CD4-positive, alpha-beta T cell (primary cell): ENCODE measurements at regions not wholly inside any gene's neighbourhood (a gene's known extent, or its start where the extent isn't known, plus 50 kb on each side); places are given as distances from the start of the nearest gene placed in this dataset.

Source experiments
- ATAC-seq: fragments of 200-7000 bp; cut with Tn5 transposase; one replicate; pipeline ENCODE4 v1.10.0; 2022; ENCODE audit warnings: mild to moderate bottlenecking; ENCODE audit not compliant: poor library complexity
- CTCF ChIA-PET: fragments of 350-600 bp; sonication (Branson Sonifier 250); formaldehyde crosslinking; loops from one replicate; lab custom pipeline; 2021; ENCODE audit warnings: antibody characterized with exemption, inconsistent platforms; lab: Charles Lee
- POLR2A ChIA-PET: fragments of 350-600 bp; sonication (Branson Sonifier 250); formaldehyde crosslinking; loops from one replicate; lab custom pipeline; 2021; ENCODE audit warnings: antibody characterized with exemption, inconsistent platforms; lab: Charles Lee
- DNase-seq, 14 experiments: peaks; one replicate each; pipeline ENCODE4 v3.0.0-alpha.2; 2013 to 2020; ENCODE audit warnings: mixed read lengths in 2 of 14
- H3K27ac ChIP-seq, 2 donors: one replicate each; pipeline versions ENCODE4 v1.5.1 to v1.7.0; 2013; ENCODE audit warnings: low read length in 2 of 2, low read depth in 1 of 2, mild to moderate bottlenecking in 1 of 2
- H3K27me3 ChIP-seq, 2 experiments: 1 replicate in 1 of 2; 2 replicates in 1 of 2; pipeline versions ENCODE4 v1.6.1 to v1.7.0; 2013; ENCODE audit warnings: low read length in 2 of 2, control low read depth in 1 of 2, mild to moderate bottlenecking in 1 of 2, moderate library complexity in 1 of 2; ENCODE audit not compliant: insufficient read depth in 2 of 2, control insufficient read depth in 1 of 2
- H3K36me3 ChIP-seq: one replicate; pipeline ENCODE4 v1.6.1; 2013; ENCODE audit warnings: low read length, control low read depth; ENCODE audit not compliant: insufficient read depth
- H3K4me1 ChIP-seq: one replicate; pipeline ENCODE4 v1.6.1; 2013; ENCODE audit warnings: low read length, control low read depth; ENCODE audit not compliant: insufficient read depth
- H3K4me3 ChIP-seq: one replicate; pipeline ENCODE4 v1.5.1; 2013; ENCODE audit warnings: mild to moderate bottlenecking, low read length, moderate library complexity
- H3K9me3 ChIP-seq, 2 experiments: 1 replicate in 1 of 2; 2 replicates in 1 of 2; pipeline versions ENCODE4 v1.6.1 to v1.7.0; 2013; ENCODE audit warnings: low read length in 2 of 2, mild to moderate bottlenecking in 2 of 2, control low read depth in 1 of 2, moderate library complexity in 1 of 2; ENCODE audit not compliant: control insufficient read depth in 1 of 2, insufficient read depth in 1 of 2
- H3K27ac Mint-ChIP-seq: one replicate; pipeline ENCODE4 v1.8.0; 2020; ENCODE audit warnings: mixed read lengths
- H3K27me3 Mint-ChIP-seq: one replicate; pipeline ENCODE4 v1.8.0; 2021; ENCODE audit warnings: mixed read lengths
- H3K36me3 Mint-ChIP-seq: one replicate; pipeline ENCODE4 v1.8.0; 2021; ENCODE audit warnings: low read depth, mixed read lengths
- H3K4me1 Mint-ChIP-seq: one replicate; pipeline ENCODE4 v1.8.0; 2021; ENCODE audit warnings: low read depth, mixed read lengths
- H3K4me3 Mint-ChIP-seq: one replicate; pipeline ENCODE4 v1.8.0; 2020; ENCODE audit warnings: mild to moderate bottlenecking, mixed read lengths
- H3K9me3 Mint-ChIP-seq: one replicate; pipeline ENCODE4 v1.8.0; 2020; ENCODE audit warnings: mixed read lengths
- CTCF ChIP-seq: fragments of 200-600 bp; IDR thresholded peaks from one replicate; pipeline ENCODE4 v1.8.0; 2022; ENCODE audit warnings: antibody characterized with exemption, mild to moderate bottlenecking
- intact Hi-C, 2 experiments: fragments of 100-400 bp; cut with DNase I in 1 of 2; cut with micrococcal nuclease in 1 of 2; formaldehyde crosslinking; loops; one replicate each; pipeline versions ENCODE4 v1.15.1 to v1.9.0; 2023 to 2025; cut with DNase I, micrococcal nuclease

- CTCF ChIA-PET: no interaction called here
Observed at GRCh38 chr22:27406389-27406861, 395.1 kb downstream of the MN1 start.

DNA sequence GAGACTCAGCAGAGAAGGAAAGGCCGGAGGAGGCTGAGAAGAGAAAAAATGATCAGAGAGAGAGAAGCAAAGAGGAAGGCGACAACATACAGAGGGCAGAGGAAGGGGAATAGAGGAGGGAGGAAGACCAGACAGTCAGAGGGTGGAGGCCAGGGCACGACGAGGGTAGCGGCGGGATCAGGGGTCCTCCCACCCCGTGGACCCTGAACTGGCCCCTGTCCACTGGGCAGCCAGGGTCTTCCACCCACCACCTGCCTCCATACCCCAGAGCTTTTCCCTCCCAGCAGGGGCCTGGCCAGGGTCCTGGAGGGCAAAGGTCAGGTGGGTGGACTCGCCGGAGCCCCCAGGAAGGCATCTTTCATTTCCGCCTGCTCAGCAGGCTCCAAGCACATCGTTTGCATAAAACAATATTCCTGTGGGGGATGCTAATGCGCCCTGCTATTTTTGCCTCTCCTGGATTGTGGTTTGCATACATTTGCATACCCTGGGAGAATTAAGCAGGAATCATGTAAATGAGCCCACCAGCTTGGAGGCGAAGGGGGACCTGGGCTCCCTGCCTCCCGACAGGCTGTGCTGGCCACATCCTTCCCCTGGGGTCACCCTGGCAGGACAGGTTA lies 394.1 kb downstream of the MN1 start:
- H3K27me3 Mint-ChIP-seq: peaks cover 44% of the 10 kb centered on the region
- ChIA-PET POLR2A (no interaction called here), CTCF (no interaction called here)
- no peaks in the 10 kb centered on the region for H3K4me1 ChIP-seq
- H3K9me3 Mint-ChIP-seq: peaks cover 7% of the 10 kb centered on the region
- intact Hi-C loops: no loop called here
- H3K27ac Mint-ChIP-seq: no peak overlapping the region
- no peaks in the 10 kb centered on the region for H3K4me1 Mint-ChIP-seq
- peaks cover 0 to 25% of the 10 kb centered on the region in 2 experiments for H3K9me3 ChIP-seq
- no peak for TF ChIP-seq CTCF
- DNase-seq: no peak
- H3K36me3 Mint-ChIP-seq: no peaks in the 10 kb centered on the region
- no peak overlapping the region for H3K4me3 ChIP-seq
- no peak overlapping the region for H3K27ac ChIP-seq
- no peak overlapping the region for H3K4me3 Mint-ChIP-seq
- no peaks in the 10 kb centered on the region for H3K36me3 ChIP-seq
- ATAC-seq: no peak
- H3K27me3 ChIP-seq: peaks cover 0 to 5% of the 10 kb centered on the region in 2 experiments

More at GRCh38 chr22:27406389-27406861, 395.1 kb downstream of the MN1 start:
- Mint-ChIP-seq H3K4me3 (no peak overlapping the region), H3K27ac (no peak overlapping the region), H3K9me3 (peaks cover 10% of the 10 kb centered on the region), H3K27me3 (peaks cover 42% of the 10 kb centered on the region), H3K36me3 (no peaks in the 10 kb centered on the region), H3K4me1 (no peaks in the 10 kb centered on the region)
- Histone ChIP-seq H3K27ac (no peak overlapping the region), H3K4me3 (no peak overlapping the region), H3K9me3 (peaks cover under 1 to 25% of the 10 kb centered on the region in 2 experiments), H3K36me3 (no peaks in the 10 kb centered on the region), H3K4me1 (no peaks in the 10 kb centered on the region), H3K27me3 (peaks cover 0 to 5% of the 10 kb centered on the region in 2 experiments)
- TF ChIP-seq CTCF: no peak
- ATAC-seq (no peak), DNase-seq (no peak)
- intact Hi-C loops: no loop called here
- POLR2A ChIA-PET: no interaction called here

- Histone ChIP-seq H3K4me3 (no peak overlapping the region), H3K27ac (no peak overlapping the region), H3K36me3 (no peaks in the 10 kb centered on the region), H3K27me3 (peaks cover 0 to 3% of the 10 kb centered on the region in 2 experiments), H3K4me1 (no peaks in the 10 kb centered on the region), H3K9me3 (peaks cover 0 to 19% of the 10 kb centered on the region in 2 experiments)
- no peaks in the 10 kb centered on the region for H3K4me1 Mint-ChIP-seq
- H3K27ac Mint-ChIP-seq: no peak overlapping the region
- POLR2A ChIA-PET: no interaction called here
- intact Hi-C loops: no loop called here
- peaks cover 43% of the 10 kb centered on the region for H3K27me3 Mint-ChIP-seq
- ATAC-seq (no peak), DNase-seq (no peak)
- H3K36me3 Mint-ChIP-seq: no peaks in the 10 kb centered on the region
- H3K9me3 Mint-ChIP-seq: peaks cover 3% of the 10 kb centered on the region
- CTCF ChIA-PET: no interaction called here
- H3K4me3 Mint-ChIP-seq: no peak overlapping the region
- TF ChIP-seq CTCF: no peak
Observed at GRCh38 chr22:27408068-27408467, 393.5 kb downstream of the MN1 start.
